Fibroblast of the aortic adventitia (primary cell): ENCODE measurements at regions not wholly inside any gene's neighbourhood (a gene's known extent, or its start where the extent isn't known, plus 50 kb on each side); places are given as distances from the start of the nearest gene placed in this dataset.
"Not testable (repeated sequence)": the region's sequence is repeated elsewhere in the genome, so short reads cannot be mapped to it uniquely, and the experiment has no call there.

Experiments used
- DNase-seq: peaks from one replicate; pipeline ENCODE4 v3.0.0-alpha.2; 2010; ENCODE audit warnings: low read depth
- H3K4me3 ChIP-seq: 2 replicates; pipeline ENCODE4 v1.5.1; 2011; ENCODE audit warnings: low read depth, mild to moderate bottlenecking, control low read depth, low read length, moderate library complexity
- TF ChIP-seq, protein P1 (sequence below): IDR thresholded peaks from 2 replicates; pipeline ENCODE4 v1.5.1; 2011; ENCODE audit warnings: mild to moderate bottlenecking, low read length, control low read depth, inconsistent platforms; ENCODE audit not compliant: insufficient read depth

- H3K4me3 ChIP-seq, DNase-seq: not testable (repeated sequence)
These were observed 302.1 kb downstream of the PCDH11X start for GRCh38 chrX:92081250-92081649.

GRCh38 chrX:92090756-92091155 lies 311.6 kb downstream of the PCDH11X start:
- H3K4me3 ChIP-seq, DNase-seq: not testable (repeated sequence)

DNA sequence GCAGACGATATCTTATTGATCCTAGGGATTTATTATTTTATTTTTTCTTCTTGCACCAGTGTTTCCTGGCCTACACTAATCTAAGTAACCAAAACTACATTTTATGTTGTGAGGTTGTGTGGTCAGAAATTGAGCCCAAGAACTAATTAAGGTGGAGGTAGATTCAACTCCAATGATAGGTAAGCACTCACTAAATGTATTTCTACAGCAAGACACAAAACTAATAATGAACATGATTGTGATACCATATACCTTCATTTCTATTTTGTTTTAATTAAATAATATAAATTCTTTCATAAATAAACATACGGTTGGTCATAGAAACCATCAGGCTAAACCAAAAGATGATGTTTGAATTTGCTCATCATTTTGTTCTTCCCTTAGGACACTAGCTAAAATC lies 319.0 kb downstream of the PCDH11X start:
- H3K4me3 ChIP-seq, DNase-seq: not testable (repeated sequence)

DNA sequence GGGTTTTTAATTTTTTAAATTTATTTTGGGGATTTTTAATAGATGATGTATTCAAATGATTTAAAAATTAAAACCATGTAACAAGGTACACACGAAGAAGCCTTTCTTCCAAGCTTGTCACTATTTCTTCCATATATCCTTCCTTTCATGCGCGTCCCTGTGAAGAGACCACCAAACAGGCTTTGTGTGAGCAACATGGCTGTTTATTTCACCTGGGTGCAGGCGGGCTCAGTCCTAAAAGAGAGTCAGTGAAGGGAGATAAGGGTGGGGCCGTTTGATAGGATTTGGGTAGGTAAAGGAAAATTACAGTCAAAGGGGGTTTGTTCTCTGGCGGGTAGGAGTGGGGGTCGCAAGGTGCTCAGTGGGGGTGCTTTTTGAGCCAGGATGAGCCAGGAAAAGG lies 320.9 kb downstream of the PCDH11X start:
- not testable (repeated sequence) for H3K4me3 ChIP-seq, DNase-seq

DNA sequence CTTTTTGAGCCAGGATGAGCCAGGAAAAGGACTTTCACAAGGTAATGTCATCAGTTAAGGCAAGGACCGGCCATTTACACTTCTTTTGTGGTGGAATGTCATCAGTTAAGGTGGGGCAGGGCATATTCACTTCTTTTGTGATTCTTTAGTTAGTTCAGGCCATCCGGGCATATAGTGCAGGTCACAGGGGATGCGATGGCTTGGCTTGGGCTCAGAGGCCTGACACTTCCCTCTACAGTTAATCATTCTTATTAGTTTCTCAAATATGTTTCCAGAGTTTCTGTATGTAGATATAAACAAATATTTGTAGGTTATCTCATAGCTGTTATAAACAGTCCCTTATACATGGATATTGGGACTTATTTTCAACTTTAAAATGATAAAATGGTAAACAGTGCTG lies 326.5 kb downstream of the PCDH11X start:
- not testable (repeated sequence) for H3K4me3 ChIP-seq, DNase-seq

DNA sequence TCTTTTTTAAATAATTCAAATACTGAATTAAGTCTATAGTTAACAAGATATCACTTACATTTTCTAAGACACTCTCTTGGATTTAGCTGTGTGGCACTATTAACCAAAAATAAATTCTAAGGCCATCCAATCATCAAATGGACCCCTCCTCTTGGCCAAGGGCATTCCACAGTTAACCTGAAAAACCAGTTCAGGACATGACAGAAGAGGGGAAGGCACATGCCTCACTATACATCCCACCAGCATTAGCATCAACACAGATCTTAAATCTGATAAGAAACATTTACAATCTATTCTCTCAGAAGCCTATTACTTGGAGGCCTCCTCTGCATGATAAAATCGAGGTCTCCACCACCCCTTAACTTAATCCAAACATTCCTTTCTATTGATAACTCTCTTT lies 327.5 kb downstream of the PCDH11X start:
- H3K4me3 ChIP-seq, DNase-seq: not testable (repeated sequence)

DNA sequence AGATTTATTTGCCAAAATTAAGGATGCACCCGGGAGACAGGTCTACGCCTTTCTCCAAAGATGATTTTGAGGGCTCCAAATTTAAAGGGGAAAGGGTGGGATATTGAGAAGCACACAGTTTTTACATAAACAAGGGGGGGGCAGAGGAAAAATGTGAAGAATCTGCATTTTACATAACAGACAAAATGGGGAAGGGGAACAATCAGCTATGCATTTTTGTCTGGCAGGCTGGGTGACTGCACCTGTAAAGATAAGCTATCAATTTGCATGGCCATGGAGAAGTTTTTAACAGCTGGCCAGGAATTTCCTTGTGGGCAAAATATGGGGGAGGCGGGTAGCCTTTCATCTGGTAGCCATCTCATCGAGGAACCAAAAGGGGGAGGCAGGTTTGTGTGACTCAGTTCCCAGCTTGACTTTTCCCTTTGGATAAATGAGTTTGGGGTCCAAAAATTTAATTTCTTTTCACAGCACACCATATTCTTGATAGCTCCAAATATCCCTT lies 331.3 kb downstream of the PCDH11X start:
- DNase-seq, H3K4me3 ChIP-seq: not testable (repeated sequence)

GRCh38 chrX:92117701-92118100 lies 338.5 kb downstream of the PCDH11X start:
- not testable (repeated sequence) for H3K4me3 ChIP-seq

DNA sequence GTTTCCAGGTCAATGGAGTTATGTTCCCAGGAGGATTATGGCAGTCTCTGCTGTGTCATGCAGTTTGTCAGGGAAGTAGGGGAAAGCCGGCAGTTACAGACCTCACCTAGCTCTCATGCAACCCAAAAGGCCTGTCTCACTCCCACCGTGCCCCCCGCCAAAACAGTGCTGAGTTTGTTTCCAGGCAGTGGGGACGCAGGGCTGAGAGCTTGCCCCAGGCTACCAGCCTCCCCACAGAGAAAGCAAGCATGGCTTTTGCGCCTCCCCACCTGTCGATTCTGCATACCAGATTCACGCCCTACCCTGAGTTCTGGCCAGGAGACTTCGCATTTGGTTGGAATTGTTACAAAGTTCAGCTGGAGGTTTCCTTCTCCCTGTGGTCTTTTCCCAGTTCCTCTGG lies 383.9 kb downstream of the PCDH11X start:
- H3K4me3 ChIP-seq, DNase-seq: not testable (repeated sequence)

More at GRCh38 chrX:92117701-92118100, 338.5 kb downstream of the PCDH11X start:
- DNase-seq = not testable (repeated sequence)

DNA sequence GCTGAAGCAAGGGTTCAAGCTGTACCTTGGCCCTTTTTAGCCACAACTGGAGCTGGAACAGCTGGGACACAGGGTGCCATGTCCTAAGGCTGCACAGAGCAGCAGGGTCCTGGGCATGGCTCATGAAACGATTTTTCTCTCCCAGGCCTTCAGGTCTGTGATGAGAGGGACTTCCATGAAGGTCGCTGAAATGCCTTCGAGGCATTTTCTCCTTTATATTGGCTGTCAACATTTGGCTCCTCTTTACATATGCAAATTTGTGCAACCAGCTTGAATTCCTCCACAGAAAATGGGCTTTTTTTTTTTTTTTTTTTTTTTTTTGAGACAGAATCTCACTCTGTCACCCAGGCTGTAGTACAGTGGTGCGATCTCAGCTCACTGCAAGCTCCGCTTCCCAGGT lies 430.8 kb downstream of the PCDH11X start:
- no peak overlapping the region for H3K4me3 ChIP-seq
- no peak for DNase-seq
- TF ChIP-seq, protein P1, sequence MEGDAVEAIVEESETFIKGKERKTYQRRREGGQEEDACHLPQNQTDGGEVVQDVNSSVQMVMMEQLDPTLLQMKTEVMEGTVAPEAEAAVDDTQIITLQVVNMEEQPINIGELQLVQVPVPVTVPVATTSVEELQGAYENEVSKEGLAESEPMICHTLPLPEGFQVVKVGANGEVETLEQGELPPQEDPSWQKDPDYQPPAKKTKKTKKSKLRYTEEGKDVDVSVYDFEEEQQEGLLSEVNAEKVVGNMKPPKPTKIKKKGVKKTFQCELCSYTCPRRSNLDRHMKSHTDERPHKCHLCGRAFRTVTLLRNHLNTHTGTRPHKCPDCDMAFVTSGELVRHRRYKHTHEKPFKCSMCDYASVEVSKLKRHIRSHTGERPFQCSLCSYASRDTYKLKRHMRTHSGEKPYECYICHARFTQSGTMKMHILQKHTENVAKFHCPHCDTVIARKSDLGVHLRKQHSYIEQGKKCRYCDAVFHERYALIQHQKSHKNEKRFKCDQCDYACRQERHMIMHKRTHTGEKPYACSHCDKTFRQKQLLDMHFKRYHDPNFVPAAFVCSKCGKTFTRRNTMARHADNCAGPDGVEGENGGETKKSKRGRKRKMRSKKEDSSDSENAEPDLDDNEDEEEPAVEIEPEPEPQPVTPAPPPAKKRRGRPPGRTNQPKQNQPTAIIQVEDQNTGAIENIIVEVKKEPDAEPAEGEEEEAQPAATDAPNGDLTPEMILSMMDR = no peak

- TF ChIP-seq, protein P1 = no peak
- H3K4me3 ChIP-seq = no peak overlapping the region
- no peak for DNase-seq
These were observed 434.6 kb downstream of the PCDH11X start for GRCh38 chrX:92213786-92214185.

- H3K4me3 ChIP-seq, DNase-seq: not testable (repeated sequence)
These were observed 435.8 kb downstream of the PCDH11X start for GRCh38 chrX:92215011-92215410.

- H3K4me3 ChIP-seq = no peak overlapping the region
- TF ChIP-seq, protein P1 = no peak
- DNase-seq = no peak
These were observed 445.2 kb downstream of the PCDH11X start for GRCh38 chrX:92224406-92224805.
